ENCODE measurements at regions not wholly inside any gene's neighbourhood (a gene's known extent, or its start where the extent isn't known, plus 50 kb on each side); places are given as distances from the start of the nearest gene placed in this dataset.

GRCh38 chr6:21539621-21540100 is 53.9 kb upstream of the SOX4 start:
- Histone ChIP-seq H2AFZ (ENCODE audit: insufficient read depth, low read depth, low read length, poor library complexity, severe bottlenecking) (no peak overlapping the region), H3K9ac (ENCODE audit: low read length) (no peak overlapping the region), H3K4me1 (ENCODE audit: control insufficient read depth in 2 of 2, insufficient read depth in 2 of 2, low read length in 2 of 2) (no peaks in the 10 kb centered on the region), H3K27me3 (replicated peaks in 1 of 4; ENCODE audit: control extremely low read depth in 1 of 4, control insufficient read depth in 3 of 4, insufficient read depth in 4 of 4, low read length in 3 of 4) (no peaks in the 10 kb centered on the region), H4K20me1 (ENCODE audit: control insufficient read depth, insufficient read depth, low read length, poor library complexity, severe bottlenecking) (no peaks in the 10 kb centered on the region), H3K4me3 (ENCODE audit: control extremely low read depth in 1 of 5, extremely low read depth in 1 of 5, insufficient read depth in 1 of 5, low read depth in 2 of 5, low read length in 4 of 5) (no peak overlapping the region), H3K9me3 (ENCODE audit: control extremely low read depth in 1 of 3, control insufficient read depth in 2 of 3, insufficient read depth in 1 of 3, low read length in 2 of 3) (peaks cover 0 to 4% (median 0%) of the 10 kb centered on the region in 3 donors), H3K79me2 (ENCODE audit: control insufficient read depth, insufficient read depth, low read length) (no peaks in the 10 kb centered on the region), H3K4me2 (replicated peaks; ENCODE audit: low read depth, low read length, poor library complexity, severe bottlenecking) (no peak overlapping the region), H3K36me3 (replicated peaks in 1 of 2; ENCODE audit: control extremely low read depth in 1 of 2, control insufficient read depth in 1 of 2, extremely low read depth in 1 of 2, insufficient read depth in 2 of 2, low read length in 1 of 2) (no peaks in the 10 kb centered on the region), H3K27ac (ENCODE audit: low read length in 2 of 2) (no peak overlapping the region)
- intact Hi-C loops (cut with micrococcal nuclease): no loop called here
- TF ChIP-seq CTCF (IDR thresholded peaks at IDR 0.05): no peak
- TF ChIP-seq EZH2 (IDR thresholded peaks at IDR 0.05; ENCODE audit: borderline replicate concordance, insufficient read depth, low read depth, low read length, poor library complexity, severe bottlenecking): no peak
- ChIA-PET CTCF (no interaction called here), POLR2A (no interaction called here)
- ATAC-seq (ENCODE audit: low read depth) (no peak), DNase-seq (no peak)
- peaks cover 4% of the 10 kb centered on the region for H3K27me3 Mint-ChIP-seq
- H3K27ac Mint-ChIP-seq: no peak overlapping the region
- peaks cover 6% of the 10 kb centered on the region for H3K9me3 Mint-ChIP-seq (ENCODE audit: insufficient read depth)
- H3K4me3 Mint-ChIP-seq: no peak overlapping the region
- H3K4me1 Mint-ChIP-seq: no peaks in the 10 kb centered on the region
- WGBS (ENCODE audit: insufficient coverage): 71% methylated on average over 2 of the region's 4 CpGs

Measured in B cell (primary cell).